K562 (cell line): ENCODE measurements at regions not wholly inside any gene's neighbourhood (a gene's known extent, or its start where the extent isn't known, plus 50 kb on each side); places are given as distances from the start of the nearest gene placed in this dataset.

Experiments
- ATAC-seq: fragments of 200-7000 bp; cut with Tn5 transposase; 3 replicates; pipeline ENCODE4 v1.9.1; 2020; ENCODE audit warnings: moderate library complexity
- BruUV-seq: library from RNA; stranded (reverse); fragments of 400-500 nt; replicated peaks from 2 replicates; lab custom pipeline; 2021; lab: Mats Ljungman, UMichigan
- CTCF ChIA-PET: fragments of 300-600 bp; formaldehyde crosslinking; extraction: SDS; loops from one replicate; lab custom pipeline; 2021; ENCODE audit warnings: low intra/inter-chr PET ratio; lab: Yijun Ruan, JAX
- POLR2A ChIA-PET: fragments of 300-600, 350-650 bp; sonication (Branson Sonifier 250); formaldehyde crosslinking; extraction: SDS; loops from one replicate; lab custom pipeline; 2021; ENCODE audit warnings: antibody characterized with exemption, inconsistent platforms; lab: Yijun Ruan, JAX
- DNase-seq, 4 experiments: peaks; one replicate each; pipeline versions ENCODE4 v3.0.0 to v3.0.0-alpha.2; 2011 to 2018; ENCODE audit warnings: low spot score in 3 of 4, mixed read lengths in 3 of 4; ENCODE audit errors: extremely low read depth in 1 of 4
- FAIRE-seq: peaks from 2 replicates; lab custom pipeline; 2011; peaks lifted over from hg19 to GRCh38; lab: Jason Lieb, UNC
- H2AFZ ChIP-seq: 2 replicates; pipeline ENCODE4 v1.6.0; 2011; ENCODE audit warnings: low read depth, low read length, control low read depth, inconsistent platforms
- H3K27ac ChIP-seq: fragments of 200-600 bp; 3 replicates; pipeline ENCODE4 v1.8.0; 2011; ENCODE audit warnings: low read depth, mild to moderate bottlenecking, control low read depth, inconsistent platforms, low read length, moderate library complexity, mixed read lengths; ENCODE audit errors: extremely low read depth
- H3K27me3 ChIP-seq, 2 experiments: fragments of 300-600 bp in 1 of 2; 2 replicates in 1 of 2; 3 replicates in 1 of 2; pipeline versions ENCODE4 v1.6.0 to v1.8.0; 2011; ENCODE audit warnings: inconsistent platforms in 2 of 2, low read length in 2 of 2, mild to moderate bottlenecking in 1 of 2, mixed read lengths in 1 of 2, moderate library complexity in 1 of 2; ENCODE audit not compliant: control insufficient read depth in 2 of 2, insufficient read depth in 2 of 2
- H3K36me3 ChIP-seq: fragments of 300-600 bp; 3 replicates; pipeline ENCODE4 v1.8.0; 2011; ENCODE audit warnings: mild to moderate bottlenecking, low read length, inconsistent platforms; ENCODE audit not compliant: control insufficient read depth, insufficient read depth
- H3K4me1 ChIP-seq, 2 experiments: fragments of 200-600 bp in 1 of 2; replicated peaks in 1 of 2; 2 replicates in 1 of 2; 3 replicates in 1 of 2; pipeline versions ENCODE4 v1.5.1 to v1.8.0; 2011; ENCODE audit warnings: inconsistent platforms in 2 of 2, low read length in 2 of 2, mild to moderate bottlenecking in 1 of 2, mixed read lengths in 1 of 2, moderate library complexity in 1 of 2; ENCODE audit not compliant: control insufficient read depth in 2 of 2, insufficient read depth in 2 of 2
- H3K4me2 ChIP-seq: 2 replicates; pipeline ENCODE4 v1.6.1; 2011; ENCODE audit warnings: low read length, control low read depth, inconsistent platforms, mixed read lengths; ENCODE audit not compliant: insufficient read depth
- H3K4me3 ChIP-seq: fragments of 200-600 bp; sonication (generic), shearing (Covaris generic); 2 replicates; pipeline ENCODE4 v1.5.1; 2016; ENCODE audit warnings: control low read depth, inconsistent platforms
- H3K79me2 ChIP-seq: fragments of 200-600 bp; 3 replicates; pipeline ENCODE4 v1.8.0; 2011; ENCODE audit warnings: low read length, inconsistent platforms; ENCODE audit not compliant: control insufficient read depth, insufficient read depth
- H3K9ac ChIP-seq, 2 experiments: 2 replicates each; pipeline versions ENCODE4 v1.6.0 to v1.6.1; 2011; ENCODE audit warnings: low read depth in 2 of 2, low read length in 2 of 2, control low read depth in 1 of 2, inconsistent platforms in 1 of 2, mild to moderate bottlenecking in 1 of 2, mixed read lengths in 1 of 2; ENCODE audit not compliant: insufficient read depth in 1 of 2
- H3K9me1 ChIP-seq: one replicate; pipeline ENCODE4 v1.6.0; 2011; ENCODE audit warnings: inconsistent platforms, mild to moderate bottlenecking, low read length, moderate library complexity; ENCODE audit not compliant: control insufficient read depth, insufficient read depth
- H3K9me3 ChIP-seq: replicated peaks from 2 replicates; pipeline ENCODE4 v1.5.1; 2011; ENCODE audit warnings: low read depth, low read length, inconsistent platforms; ENCODE audit not compliant: control insufficient read depth, insufficient read depth
- H4K20me1 ChIP-seq: replicated peaks from 2 replicates; pipeline ENCODE4 v1.6.1; 2011; ENCODE audit warnings: low read length, inconsistent platforms, mixed read lengths; ENCODE audit not compliant: control insufficient read depth, insufficient read depth
- CCNT2 ChIP-seq: IDR thresholded peaks from 2 replicates; pipeline ENCODE4 v1.6.1; 2011; ENCODE audit warnings: borderline replicate concordance, low read depth, mild to moderate bottlenecking, moderate library complexity, mixed read lengths, low read length; ENCODE audit not compliant: insufficient read length; ENCODE audit errors: extremely low read depth
- ETS1 ChIP-seq: conservative IDR thresholded peaks from 2 replicates; pipeline ENCODE4 v1.6.1; 2011; ENCODE audit warnings: low read depth, mild to moderate bottlenecking, low read length; ENCODE audit not compliant: control insufficient read depth
- IRF1 ChIP-seq: sonication (generic); formaldehyde crosslinking; IDR thresholded peaks from 2 replicates; pipeline ENCODE4 v1.8.0; 2022; ENCODE audit warnings: missing genetic modification reagents, mild to moderate bottlenecking, borderline replicate concordance
- MXI1 ChIP-seq: IDR thresholded peaks from 2 replicates; pipeline ENCODE4 v1.6.1; 2011; ENCODE audit warnings: low read depth, mild to moderate bottlenecking, improper control_type of control experiment, low read length
- NFE2 ChIP-seq: IDR thresholded peaks from 2 replicates; pipeline ENCODE4 v1.6.1; 2014; ENCODE audit warnings: antibody characterized with exemption, low read depth
- ZBTB1 ChIP-seq: sonication (generic); formaldehyde crosslinking; IDR thresholded peaks from 2 replicates; pipeline ENCODE4 v1.8.1; 2023; ENCODE audit warnings: missing genetic modification reagents, low read depth, mild to moderate bottlenecking, borderline replicate concordance
- ZNF263 ChIP-seq: sonication (generic); formaldehyde crosslinking; IDR thresholded peaks from 2 replicates; pipeline ENCODE4 v1.8.0; 2022; ENCODE audit warnings: mild to moderate bottlenecking, missing genetic modification reagents, borderline replicate concordance
- ZNF436 ChIP-seq: fragments of 250-450, 450-650 bp; sonication (Bioruptor Pico); formaldehyde crosslinking; IDR thresholded peaks from 2 replicates; pipeline ENCODE4 v1.7.0; 2020; ENCODE audit warnings: mild to moderate bottlenecking
- WGBS: fragments of 100-300 bp; shearing (Covaris generic); methylation state at CpG from one replicate; pipeline ENCODE4 v1.1.6; 2016; ENCODE audit warnings: low coverage, mixed read lengths; ENCODE audit not compliant: insufficient coverage; ENCODE audit errors: missing lambda C conversion rate; 5-methylcytosine and 5-hydroxymethylcytosine counted together
- in situ Hi-C: fragments of 300-500 bp; cut with MboI; formaldehyde crosslinking; loops from 4 replicates; pipeline ENCODE4 v1.15.0; 2018; ENCODE audit warnings: inconsistent platforms, mixed read lengths
- intact Hi-C: fragments of 100-400 bp; cut with micrococcal nuclease; formaldehyde crosslinking; loops from 2 replicates; pipeline ENCODE4 v1.14.2; 2022
- TF ChIP-seq, protein P1 (sequence below): fragments of 200-600 bp; sonication (generic); IDR thresholded peaks from one replicate; pipeline ENCODE4 v1.6.1; 2012; ENCODE audit warnings: mild to moderate bottlenecking, low read depth, low read length, inconsistent platforms

GRCh38 chr1:229207916-229208315 lies 63.0 kb upstream of the RAB4A start:
- Histone ChIP-seq H2AFZ (no peak overlapping the region), H3K9ac (no peak overlapping the region), H3K27me3 (peaks cover 0 to 35% of the 10 kb centered on the region in 2 experiments; a peak in 4 of 5 replicates), H3K36me3 (no peaks in the 10 kb centered on the region), H3K27ac (no peak overlapping the region), H4K20me1 (no peaks in the 10 kb centered on the region), H3K79me2 (no peaks in the 10 kb centered on the region), H3K4me1 (peaks cover 0 to 6% of the 10 kb centered on the region in 2 experiments; a peak in 3 of 5 replicates), H3K4me3 (no peak overlapping the region), H3K4me2 (no peak overlapping the region), H3K9me1 (no peaks in the 10 kb centered on the region), H3K9me3 (no peaks in the 10 kb centered on the region)
- ChIA-PET CTCF (no interaction called here), POLR2A (interaction anchor here (0.7 kb wide), 1 partner anchor 180 kb away, joined by 3 read pairs; no protein-coding TSS in a partner anchor)
- DNase-seq (no peak), ATAC-seq (no peak), FAIRE-seq (no peak)
- BruUV-seq, result no TSS peak
- intact Hi-C loops (no loop called here), in situ Hi-C loops (no loop called here)
- WGBS, result 0% methylated on average over 3 of the region's 3 CpGs
- TF ChIP-seq MXI1 (no peak), ZBTB1 (no peak), IRF1 (CRISPR knock-in tag) (no peak), ZNF263 (CRISPR knock-in tag) (no peak), ETS1 (no peak), ZNF436 (no peak), NFE2 (no peak), CCNT2 (no peak)
- TF ChIP-seq, protein P1, sequence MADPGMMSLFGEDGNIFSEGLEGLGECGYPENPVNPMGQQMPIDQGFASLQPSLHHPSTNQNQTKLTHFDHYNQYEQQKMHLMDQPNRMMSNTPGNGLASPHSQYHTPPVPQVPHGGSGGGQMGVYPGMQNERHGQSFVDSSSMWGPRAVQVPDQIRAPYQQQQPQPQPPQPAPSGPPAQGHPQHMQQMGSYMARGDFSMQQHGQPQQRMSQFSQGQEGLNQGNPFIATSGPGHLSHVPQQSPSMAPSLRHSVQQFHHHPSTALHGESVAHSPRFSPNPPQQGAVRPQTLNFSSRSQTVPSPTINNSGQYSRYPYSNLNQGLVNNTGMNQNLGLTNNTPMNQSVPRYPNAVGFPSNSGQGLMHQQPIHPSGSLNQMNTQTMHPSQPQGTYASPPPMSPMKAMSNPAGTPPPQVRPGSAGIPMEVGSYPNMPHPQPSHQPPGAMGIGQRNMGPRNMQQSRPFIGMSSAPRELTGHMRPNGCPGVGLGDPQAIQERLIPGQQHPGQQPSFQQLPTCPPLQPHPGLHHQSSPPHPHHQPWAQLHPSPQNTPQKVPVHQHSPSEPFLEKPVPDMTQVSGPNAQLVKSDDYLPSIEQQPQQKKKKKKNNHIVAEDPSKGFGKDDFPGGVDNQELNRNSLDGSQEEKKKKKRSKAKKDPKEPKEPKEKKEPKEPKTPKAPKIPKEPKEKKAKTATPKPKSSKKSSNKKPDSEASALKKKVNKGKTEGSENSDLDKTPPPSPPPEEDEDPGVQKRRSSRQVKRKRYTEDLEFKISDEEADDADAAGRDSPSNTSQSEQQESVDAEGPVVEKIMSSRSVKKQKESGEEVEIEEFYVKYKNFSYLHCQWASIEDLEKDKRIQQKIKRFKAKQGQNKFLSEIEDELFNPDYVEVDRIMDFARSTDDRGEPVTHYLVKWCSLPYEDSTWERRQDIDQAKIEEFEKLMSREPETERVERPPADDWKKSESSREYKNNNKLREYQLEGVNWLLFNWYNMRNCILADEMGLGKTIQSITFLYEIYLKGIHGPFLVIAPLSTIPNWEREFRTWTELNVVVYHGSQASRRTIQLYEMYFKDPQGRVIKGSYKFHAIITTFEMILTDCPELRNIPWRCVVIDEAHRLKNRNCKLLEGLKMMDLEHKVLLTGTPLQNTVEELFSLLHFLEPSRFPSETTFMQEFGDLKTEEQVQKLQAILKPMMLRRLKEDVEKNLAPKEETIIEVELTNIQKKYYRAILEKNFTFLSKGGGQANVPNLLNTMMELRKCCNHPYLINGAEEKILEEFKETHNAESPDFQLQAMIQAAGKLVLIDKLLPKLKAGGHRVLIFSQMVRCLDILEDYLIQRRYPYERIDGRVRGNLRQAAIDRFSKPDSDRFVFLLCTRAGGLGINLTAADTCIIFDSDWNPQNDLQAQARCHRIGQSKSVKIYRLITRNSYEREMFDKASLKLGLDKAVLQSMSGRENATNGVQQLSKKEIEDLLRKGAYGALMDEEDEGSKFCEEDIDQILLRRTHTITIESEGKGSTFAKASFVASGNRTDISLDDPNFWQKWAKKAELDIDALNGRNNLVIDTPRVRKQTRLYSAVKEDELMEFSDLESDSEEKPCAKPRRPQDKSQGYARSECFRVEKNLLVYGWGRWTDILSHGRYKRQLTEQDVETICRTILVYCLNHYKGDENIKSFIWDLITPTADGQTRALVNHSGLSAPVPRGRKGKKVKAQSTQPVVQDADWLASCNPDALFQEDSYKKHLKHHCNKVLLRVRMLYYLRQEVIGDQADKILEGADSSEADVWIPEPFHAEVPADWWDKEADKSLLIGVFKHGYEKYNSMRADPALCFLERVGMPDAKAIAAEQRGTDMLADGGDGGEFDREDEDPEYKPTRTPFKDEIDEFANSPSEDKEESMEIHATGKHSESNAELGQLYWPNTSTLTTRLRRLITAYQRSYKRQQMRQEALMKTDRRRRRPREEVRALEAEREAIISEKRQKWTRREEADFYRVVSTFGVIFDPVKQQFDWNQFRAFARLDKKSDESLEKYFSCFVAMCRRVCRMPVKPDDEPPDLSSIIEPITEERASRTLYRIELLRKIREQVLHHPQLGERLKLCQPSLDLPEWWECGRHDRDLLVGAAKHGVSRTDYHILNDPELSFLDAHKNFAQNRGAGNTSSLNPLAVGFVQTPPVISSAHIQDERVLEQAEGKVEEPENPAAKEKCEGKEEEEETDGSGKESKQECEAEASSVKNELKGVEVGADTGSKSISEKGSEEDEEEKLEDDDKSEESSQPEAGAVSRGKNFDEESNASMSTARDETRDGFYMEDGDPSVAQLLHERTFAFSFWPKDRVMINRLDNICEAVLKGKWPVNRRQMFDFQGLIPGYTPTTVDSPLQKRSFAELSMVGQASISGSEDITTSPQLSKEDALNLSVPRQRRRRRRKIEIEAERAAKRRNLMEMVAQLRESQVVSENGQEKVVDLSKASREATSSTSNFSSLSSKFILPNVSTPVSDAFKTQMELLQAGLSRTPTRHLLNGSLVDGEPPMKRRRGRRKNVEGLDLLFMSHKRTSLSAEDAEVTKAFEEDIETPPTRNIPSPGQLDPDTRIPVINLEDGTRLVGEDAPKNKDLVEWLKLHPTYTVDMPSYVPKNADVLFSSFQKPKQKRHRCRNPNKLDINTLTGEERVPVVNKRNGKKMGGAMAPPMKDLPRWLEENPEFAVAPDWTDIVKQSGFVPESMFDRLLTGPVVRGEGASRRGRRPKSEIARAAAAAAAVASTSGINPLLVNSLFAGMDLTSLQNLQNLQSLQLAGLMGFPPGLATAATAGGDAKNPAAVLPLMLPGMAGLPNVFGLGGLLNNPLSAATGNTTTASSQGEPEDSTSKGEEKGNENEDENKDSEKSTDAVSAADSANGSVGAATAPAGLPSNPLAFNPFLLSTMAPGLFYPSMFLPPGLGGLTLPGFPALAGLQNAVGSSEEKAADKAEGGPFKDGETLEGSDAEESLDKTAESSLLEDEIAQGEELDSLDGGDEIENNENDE, result no peak
